Right forelimb (tissue), 1 donor: ENCODE measurements at regions not wholly inside any gene's neighbourhood (a gene's known extent, or its start where the extent isn't known, plus 50 kb on each side); places are given as distances from the start of the nearest gene placed in this dataset.

Source experiments
- DNase-seq: peaks from one replicate; pipeline ENCODE4 v3.0.0-alpha.2; 2018

DNA sequence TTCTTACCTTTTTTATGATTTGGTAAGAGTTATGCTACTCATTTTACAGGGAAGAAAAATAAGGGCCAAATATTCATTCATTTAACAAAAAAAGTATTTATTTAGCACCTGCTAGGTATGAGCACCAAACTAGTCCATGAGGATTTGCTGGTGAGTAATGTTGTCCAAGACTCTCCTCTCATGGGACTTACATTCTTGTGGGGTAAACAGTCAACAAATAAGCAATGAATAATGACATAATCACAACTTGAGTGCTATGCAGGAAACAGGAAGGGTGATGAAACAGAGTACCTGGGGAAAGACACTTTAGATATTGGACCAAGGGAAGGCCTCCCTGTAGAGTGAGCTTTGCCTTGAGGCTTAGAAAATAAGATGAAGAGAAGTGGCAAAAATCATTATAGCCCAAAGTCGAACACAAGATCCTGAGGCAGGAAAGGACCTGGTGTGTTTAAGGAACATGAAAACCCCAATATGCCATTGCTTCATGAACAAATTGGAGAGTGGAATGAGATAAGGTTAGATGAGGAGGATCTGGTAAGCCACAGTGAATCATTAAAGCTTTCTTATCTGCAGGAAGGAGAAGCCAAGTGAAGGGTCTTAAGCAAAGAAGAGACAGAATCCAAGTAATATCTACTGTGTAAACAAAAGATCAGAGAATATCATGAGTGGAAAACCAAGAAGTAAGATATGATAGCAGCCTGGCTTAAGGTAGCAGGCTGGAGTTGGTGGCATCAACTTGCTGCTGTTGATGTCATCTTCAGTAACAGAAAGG is 294.5 kb upstream of the NBEA start:
- DNase-seq: no peak

DNA sequence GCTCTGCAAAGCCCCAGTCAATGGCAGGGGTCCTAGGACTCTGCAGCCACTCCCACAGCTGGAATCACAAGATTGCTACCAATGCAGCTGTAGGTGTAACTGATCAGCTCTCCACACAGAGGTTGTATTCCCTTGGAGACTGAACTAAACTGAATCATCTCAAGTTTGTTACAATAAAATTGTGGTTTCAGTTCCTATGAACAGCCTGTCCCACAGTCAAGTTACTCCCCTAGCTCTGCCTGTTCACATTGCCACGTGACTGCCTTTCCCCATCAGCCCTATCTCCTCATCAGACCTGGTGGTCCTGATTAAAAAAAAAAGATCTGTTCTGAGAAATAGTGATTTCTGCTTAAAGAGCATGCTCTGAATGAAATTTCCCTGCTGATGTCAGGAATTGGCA is 287.9 kb upstream of the NBEA start:
- DNase-seq: no peak

DNA sequence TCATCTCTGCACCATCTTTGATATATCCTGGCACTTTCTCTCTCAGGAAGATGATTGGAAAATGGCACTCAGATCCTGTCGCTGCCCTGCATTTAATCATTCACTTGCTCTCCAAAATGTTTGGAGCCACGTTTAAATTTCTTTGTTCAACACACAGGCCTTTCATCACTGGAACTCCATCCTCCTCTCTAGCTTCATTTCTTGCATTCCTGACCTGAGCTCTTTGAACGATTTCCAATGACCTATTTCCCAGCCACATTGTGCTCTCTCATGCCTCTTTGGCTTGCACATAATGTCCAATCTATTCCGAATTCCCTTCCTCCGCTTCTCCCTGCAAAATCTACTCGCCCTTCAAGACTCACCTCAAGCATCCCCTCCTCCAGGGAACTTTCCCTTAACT is 287.4 kb upstream of the NBEA start:
- DNase-seq: no peak

DNA sequence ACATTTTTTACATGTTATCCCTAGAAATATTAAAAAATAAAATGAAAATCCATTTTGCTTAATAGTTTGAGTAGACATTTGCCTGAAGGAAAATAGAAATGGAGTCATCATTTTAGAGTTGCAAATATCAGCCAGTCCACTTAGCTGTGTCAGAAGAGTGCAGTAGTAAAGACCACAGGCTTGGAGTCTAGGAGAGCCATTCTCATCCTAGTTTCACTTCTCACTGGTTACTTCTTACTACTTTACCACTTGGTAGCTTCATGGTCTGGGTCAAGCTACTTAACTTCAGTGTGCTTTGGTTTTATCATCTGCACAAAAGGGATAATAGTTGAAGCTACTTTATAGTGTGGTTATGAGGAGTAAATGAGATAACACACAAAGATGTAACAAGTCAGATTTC is 286.5 kb upstream of the NBEA start:
- no peak for DNase-seq

DNA sequence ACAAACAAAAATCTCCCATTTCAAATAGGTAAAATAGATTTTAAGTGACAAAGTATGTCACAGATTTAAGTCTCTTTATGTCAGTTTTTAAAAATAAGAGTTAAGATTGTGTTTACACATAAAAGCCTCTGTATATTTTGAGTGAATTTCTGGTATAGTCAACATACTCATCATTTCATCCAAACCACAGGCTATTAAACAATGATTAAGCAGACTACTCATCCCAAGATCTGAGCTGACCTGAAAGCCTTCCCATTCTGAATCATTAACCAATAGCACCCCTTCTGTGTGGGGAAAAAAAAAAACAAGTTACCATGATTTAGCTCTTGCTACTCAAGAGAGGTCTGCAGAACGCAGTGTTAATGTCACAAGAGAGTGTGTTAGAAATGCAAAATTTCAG is 284.4 kb upstream of the NBEA start:
- no peak for DNase-seq

DNA sequence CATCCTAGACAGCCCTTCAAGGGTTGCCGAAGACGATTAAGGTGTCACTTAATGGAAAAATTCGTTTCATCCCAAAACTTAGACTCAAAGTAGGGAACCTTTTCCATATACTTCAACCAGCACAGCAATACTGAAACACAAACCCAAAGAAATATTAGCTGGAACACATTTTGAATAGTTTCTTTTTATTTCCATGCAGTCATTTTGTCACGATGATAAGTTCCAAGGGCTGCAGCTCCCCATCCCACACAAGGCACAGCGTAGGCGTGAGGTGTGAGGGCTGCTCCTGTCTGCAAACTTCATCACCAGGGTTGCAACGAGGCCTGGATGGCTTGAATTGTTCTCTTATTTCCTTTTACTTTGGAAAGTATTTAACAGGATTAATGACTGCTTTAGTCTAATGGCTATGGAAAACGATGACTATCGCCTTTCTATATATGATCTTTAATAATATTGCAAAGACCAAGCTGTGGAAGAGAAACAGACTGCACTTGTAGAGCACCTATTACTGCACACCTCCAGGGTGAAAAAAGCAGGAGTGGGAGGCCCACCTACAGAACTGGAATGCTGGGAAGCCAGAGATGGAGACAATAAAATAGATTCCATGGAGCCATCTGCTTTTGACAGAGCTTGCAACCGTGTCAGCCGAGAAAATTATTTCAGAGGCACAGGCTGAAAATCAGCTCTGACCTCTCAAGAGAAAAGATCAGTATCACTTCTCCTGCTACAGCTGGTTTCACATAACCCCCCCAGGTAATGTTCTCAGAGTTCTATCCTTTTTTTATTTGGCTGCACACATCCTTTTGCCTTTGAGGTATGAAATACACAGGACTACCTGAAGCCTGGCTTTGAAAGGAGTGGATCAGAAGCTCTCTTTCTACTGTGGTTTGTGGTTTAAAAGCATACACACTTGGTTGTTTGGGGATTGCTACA is 274.5 kb upstream of the NBEA start:
- peak; percentile 53 for DNase-seq

DNA sequence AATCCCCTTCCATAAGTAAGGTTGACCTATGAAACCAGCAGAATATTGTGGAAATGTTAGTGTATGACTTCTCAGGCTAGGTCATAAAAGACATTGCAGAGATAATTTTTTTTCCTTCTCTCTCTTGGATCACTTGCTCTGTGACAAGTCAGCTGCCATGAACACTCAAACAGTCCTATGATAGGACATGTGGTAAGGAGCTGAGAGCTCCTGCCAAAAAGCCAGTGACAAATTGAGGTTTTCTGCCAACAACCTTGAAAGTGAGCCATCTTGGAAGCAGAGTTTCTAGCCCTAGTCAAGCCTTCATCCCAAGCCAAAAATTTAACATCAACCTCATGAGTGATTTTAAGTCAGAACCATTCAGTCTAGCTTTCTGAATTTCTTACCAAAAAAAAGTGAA is 270.9 kb upstream of the NBEA start:
- peak; percentile 70 for DNase-seq

DNA sequence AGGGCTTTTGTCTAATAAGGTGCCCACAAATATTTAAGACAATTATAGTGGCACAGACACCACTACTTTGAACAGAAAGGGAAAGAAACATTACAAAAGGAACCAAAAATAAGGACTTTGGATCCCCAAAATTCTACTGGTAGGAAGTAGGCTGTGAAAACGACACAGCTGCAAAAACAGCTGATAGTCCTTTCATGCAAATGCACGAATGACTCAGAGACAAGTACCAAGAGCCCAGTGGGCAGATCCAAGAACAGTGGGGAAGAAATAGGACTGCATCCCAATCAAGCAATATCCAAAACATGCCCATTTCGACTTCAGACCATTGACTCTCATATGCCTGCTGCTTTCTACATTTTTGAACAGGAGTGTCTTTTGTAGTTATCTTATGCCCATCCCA is 269.4 kb upstream of the NBEA start:
- DNase-seq: no peak

DNA sequence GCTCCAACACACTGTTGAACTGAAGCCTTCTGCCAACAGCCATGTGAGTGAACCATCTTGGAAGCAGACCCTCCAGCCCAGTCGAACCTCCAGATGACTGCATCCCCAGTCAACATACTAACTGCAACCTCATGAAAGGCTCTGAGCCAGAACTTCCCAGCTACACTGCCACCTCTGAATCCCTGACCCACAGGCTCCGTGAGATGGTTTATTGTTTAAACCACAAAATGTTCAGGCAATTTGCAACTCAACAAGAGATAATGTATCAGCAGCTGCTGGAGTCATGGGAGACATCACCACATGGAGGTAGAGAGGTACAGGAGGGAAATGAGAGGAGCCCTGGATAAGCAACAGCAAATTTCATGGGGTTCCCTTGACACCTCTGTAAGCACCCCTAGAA is 266.4 kb upstream of the NBEA start:
- no peak for DNase-seq

DNA sequence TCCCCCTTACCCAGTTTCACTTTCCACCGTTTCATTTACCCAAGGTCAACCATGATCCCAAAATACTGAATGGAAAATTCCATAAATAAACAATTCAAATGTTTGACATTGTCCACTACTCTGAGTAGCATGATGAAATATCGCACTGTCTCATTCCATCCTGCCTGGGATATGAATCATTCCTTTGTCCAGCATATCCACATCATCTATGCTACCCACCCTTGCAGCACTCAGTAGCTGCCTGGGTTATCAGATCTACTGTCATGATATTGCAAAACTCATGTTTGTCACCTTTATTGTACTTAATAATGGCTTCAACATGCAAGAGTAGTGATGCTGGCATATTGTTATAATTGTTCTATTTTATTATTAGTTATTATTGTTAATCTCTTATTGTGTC is 263.9 kb upstream of the NBEA start:
- no peak for DNase-seq

DNA sequence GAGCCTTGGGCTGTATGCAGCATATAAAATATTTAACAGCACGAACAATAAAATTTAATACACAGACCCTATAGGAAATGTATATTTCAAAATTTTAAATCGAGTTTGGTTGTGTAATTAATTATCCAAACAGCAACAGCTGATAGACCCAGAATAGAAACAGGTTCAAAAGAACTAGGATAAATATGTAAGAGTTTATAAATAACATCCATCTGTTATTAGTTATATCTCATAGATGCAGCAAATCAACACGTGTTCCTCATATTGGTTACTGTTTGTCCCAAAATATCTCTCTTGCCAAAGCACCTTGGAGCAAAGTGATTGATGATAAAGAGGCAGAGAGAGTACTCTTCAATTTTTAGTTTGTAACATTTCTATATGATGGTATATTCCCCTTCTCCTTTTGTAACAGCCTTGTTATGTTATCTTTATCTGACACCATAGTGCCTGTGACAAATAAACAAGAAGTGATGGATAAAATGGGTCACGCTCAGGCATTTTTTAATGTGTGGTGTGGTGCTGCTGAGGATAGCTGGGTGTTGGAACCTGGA is 260.6 kb upstream of the NBEA start:
- no peak for DNase-seq

DNA sequence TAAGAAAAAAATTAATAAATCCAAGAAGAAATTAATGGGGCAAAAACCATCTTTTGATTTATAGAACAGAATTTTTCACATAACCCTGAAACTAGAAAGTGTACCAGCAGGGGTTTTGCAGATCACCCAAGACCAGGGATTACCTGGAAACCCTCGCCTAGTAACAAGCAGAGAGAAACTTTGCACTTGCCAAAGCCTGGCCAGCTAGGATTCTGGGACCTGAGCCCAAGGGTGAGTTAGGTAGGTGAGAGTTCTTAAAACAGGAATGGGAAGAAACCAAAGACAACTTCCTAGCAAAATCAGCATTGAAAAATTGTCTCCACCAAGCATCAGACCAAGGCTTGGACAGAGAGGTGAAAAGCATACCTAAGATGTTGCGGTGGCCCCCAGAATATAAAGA is 247.0 kb upstream of the NBEA start:
- no peak for DNase-seq

DNA sequence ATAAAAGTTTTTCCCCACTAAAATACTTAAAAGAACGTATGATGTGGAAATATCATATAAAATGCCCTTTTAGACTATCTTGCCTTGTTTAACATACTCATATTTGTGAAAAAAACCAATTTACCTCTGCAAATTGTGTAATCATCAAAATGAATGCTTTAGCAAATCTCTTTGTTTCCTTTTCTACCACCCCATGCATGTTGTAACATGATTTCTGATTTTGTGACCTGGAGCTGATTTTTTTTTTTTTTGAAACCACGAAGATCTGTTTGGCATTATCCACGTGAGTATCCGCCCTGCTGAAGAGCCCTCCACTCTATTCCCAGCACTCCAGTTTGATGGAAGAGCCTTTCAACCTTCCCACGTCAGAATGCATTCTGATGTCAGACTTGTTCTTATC is 245.8 kb upstream of the NBEA start:
- DNase-seq: no peak

DNA sequence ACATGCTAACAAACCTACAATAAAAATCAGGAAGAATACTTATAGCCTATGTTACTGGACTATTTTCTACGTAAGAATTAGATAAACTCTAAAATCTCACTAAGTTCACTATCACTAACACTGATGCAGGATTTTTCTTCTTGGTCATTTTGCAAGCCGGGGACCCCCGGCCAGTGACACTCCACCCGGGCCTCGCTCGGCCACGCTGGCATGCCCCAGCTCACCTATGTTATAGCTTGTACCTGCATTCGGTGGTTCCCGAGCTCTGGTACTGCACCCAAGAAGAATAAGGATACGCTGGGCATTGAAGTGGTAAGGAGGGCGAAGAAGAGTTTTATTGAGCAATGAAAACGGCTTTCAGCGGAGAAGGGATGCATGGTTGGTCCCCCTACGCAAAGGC is 245.3 kb upstream of the NBEA start:
- no peak for DNase-seq

DNA sequence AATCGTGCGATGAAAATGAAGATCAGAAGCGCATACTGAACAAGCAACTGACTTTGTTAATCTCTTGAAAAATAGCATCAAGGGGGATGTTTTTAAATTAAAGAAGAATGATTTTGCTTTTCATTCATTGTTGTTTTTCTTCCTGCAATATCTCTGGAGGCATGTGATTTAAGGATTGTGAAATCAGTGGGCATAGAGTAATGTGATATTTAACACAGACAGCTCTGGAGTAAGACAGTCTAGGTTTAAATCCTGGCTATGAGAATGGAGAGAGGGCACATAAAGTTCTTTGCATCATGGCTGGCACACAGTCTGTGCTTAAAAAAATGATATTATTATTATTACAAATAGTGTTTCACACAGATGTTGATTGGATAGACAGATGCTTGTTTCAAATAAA is 243.1 kb upstream of the NBEA start:
- no peak for DNase-seq

DNA sequence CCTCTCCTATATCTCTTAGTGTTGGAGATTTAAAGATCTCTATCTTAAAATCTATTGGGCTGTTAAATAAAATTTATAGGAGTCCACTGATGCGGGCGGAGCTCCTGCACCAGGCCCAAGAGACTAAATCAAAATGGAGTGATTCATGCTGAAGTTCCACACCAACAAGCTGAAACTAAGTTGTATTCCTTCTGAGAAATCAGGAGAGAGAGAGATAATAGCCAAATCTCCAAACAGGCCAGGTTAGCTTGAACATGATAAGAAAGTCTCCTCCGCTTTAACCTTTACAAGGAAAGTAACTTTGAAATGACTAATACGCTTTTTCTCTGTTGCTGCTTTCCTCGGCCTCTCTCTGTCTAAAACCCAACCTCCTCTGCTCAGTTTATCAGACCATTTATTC is 241.9 kb upstream of the NBEA start:
- DNase-seq: no peak

DNA sequence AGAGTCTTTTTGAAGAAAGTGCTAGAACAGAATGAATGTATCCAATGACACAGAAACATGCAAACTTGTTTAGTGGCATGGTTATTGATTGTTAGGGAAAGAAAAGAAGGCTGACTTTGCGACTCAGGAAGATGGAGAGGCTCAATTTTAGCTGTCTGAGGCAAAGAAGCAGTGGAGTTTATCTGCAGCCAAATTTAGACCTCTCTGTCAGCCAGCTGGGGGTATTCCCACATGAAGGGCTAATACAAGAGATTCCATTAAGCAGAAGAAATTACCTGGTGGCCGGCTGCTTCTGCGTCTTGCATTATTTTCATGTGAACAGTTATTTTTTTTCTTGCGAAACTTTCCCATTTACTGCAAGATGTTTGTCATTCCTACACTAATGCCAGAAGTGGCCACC is 240.2 kb upstream of the NBEA start:
- no peak for DNase-seq

DNA sequence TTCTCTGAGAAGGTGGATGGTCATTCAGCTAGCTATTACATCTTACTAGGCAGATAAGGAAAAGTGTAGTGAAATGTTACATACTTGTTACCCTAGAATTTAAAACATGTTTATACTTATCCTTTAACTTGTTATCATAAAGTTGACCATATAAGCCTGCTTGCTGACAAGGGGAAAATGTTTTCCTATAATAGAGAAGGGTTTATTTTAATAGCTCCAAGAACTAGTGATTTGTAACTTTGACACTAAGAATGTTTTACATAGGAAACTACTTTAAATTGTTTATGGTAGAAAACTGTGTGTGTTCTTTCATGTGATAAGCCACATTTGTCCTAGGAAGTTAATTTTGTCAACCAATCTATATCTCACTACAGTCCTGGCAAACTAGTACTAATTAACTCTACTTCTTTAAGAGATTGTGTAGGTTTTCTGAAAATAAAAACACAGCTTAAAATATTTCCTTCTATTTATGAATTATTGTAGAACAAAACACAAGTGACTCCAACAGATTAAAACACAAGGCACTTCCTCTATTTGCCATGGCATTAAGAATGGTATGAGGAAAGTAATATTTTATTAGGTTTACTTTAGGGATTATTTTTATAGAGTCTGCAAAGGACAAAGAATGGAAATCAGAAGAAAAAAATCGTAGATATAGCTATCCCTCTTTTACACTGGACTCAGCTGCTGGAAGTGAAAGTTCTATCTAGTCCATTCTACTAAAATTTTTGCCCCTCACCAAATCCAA is 233.3 kb upstream of the NBEA start:
- no peak for DNase-seq

DNA sequence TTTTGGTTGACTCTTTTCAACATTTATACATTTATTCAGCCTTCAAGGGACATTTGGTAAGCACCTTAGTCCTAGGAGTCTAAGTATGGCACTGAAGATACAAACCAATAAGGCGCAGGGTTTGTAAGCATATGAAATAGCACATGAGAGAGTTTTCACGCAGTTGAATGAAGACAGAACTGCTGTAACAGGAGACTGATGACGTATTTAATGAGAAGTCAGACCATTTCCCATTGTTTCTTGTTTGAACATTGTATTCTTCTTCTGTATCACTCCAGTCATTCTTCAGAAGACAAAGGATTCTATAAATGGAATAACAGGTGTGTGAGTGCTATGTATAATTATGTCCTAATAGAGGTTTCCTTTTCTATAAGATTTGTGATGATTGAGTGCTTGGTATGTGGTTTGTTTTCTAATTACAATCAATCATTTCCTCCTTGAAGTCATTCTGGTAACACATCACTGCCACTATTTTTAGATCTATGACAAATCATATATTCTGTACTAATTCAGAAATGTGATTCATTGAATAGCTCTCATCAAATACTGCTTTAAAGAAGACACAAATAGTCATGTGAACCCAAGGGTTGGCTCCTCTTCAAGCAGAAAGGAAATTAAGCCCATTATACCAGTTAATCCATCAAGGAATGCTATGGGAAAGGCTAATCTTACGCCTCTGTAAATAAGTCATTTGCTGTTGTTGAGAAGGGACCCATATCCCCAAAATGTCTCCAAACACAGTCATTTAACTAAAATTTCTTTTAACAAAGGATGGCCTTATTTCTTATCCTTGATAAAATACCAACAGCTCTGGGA is 222.8 kb upstream of the NBEA start:
- no peak for DNase-seq

DNA sequence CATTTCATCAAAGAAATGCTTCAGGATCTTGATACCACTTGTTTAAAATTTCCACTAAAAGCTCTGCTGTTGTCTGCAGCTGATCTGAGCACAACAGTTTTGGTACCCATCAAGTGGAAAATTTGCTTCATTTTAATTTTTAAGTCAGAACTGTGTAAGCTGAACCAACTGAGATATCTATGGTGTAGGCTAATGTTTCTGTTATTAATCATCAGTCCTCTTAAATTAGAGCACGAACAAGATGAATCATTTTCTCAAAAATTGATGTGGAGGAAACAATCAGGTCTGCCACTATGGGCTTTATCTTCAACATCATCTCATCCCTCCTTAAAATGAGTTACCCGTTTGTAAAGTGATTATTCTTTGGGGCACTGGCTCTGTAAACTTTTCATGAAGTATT is 221.5 kb upstream of the NBEA start:
- DNase-seq: no peak

DNA sequence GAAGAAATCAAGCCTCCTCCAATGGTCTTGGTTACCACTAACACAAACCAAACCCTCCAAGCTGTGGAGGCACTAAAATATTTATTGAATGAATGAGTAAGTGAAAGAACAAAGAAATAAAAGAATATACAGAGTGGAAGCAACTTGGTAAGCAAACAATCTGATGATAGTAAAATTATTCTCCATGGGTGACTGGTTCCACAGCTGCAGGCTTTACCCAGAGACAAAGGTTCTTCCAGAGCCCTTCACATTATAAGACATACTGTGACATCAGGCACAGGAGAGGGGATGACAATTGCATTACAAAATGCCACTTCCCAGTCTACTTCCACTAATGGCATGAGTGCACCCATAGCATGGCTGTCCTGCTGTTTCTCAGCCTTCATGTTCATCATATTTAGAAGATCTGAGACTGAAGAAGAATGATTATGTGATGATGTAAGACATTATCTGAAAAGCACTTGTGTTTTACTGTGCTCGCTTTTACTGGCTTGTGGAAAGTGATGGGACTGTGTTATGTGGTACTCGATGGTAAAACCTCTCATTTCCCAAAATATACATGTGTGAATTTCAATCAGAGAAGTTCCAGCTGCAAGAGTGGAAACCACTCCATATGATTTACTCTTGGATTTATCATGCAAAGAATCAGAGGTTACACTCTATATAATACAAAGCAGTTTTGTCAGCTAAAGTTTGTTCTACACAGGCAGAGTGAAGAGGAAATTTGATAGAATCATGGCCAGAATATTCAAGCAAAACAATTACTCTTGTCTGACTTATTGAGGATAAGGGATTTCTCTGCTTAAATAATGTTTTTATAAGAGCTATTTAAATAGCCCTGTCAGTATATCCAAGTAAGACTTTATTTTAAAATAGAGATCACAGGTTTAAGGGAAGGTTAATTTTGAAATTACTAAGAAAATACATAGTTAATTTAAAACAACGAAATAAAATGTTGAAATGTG is 220.2 kb upstream of the NBEA start:
- no peak for DNase-seq
